PC-9 (cell line): ENCODE measurements at regions not wholly inside any gene's neighbourhood (a gene's known extent, or its start where the extent isn't known, plus 50 kb on each side); places are given as distances from the start of the nearest gene placed in this dataset.

ENCODE experiments used
- BruUV-seq: library from RNA; stranded (reverse); fragments of 400-500 nt; replicated peaks from 2 replicates; lab custom pipeline; 2021; lab: Mats Ljungman, UMichigan
- CTCF ChIA-PET: fragments of 300-600 bp; sonication (Branson Sonifier 250); formaldehyde crosslinking; loops from one replicate; lab custom pipeline; 2022; ENCODE audit warnings: antibody characterized with exemption; lab: Charles Lee
- POLR2A ChIA-PET: fragments of 300-600 bp; sonication (Branson Sonifier 250); formaldehyde crosslinking; loops from one replicate; lab custom pipeline; 2022; ENCODE audit warnings: antibody characterized with exemption; ENCODE audit not compliant: unreplicated experiment; lab: Charles Lee
- DNase-seq, 2 experiments: peaks; one replicate each; pipeline versions ENCODE4 v3.0.0 to v3.0.0-alpha.2; 2015 to 2022; ENCODE audit warnings: mixed read lengths in 1 of 2
- H2AFZ ChIP-seq: fragments of 200-600 bp; sonication (generic); 2 replicates; pipeline ENCODE4 v1.8.1; 2017; ENCODE audit warnings: antibody characterized with exemption
- H3F3A ChIP-seq: fragments of 200-600 bp; sonication (generic); 2 replicates; pipeline ENCODE4 v1.8.1; 2017; ENCODE audit warnings: antibody characterized with exemption, mild to moderate bottlenecking, low read depth; ENCODE audit not compliant: insufficient read depth
- H3K27ac ChIP-seq: fragments of 200-600 bp; sonication (generic); 2 replicates; pipeline ENCODE4 v1.6.1; 2016; ENCODE audit warnings: mixed run types
- H3K27me3 ChIP-seq: fragments of 200-600 bp; sonication (generic); 2 replicates; pipeline ENCODE4 v1.6.1; 2016; ENCODE audit warnings: low read depth, mixed run types; ENCODE audit not compliant: insufficient read depth
- H3K36me3 ChIP-seq: fragments of 200-600 bp; sonication (generic); 2 replicates; pipeline ENCODE4 v1.6.1; 2016; ENCODE audit warnings: low read depth, mixed run types
- H3K4me1 ChIP-seq: fragments of 200-600 bp; sonication (generic); replicated peaks from 2 replicates; pipeline ENCODE4 v1.6.1; 2016; ENCODE audit warnings: mixed run types; ENCODE audit not compliant: insufficient read depth
- H3K4me2 ChIP-seq: fragments of 200-600 bp; sonication (generic); 2 replicates; pipeline ENCODE4 v1.6.1; 2017; ENCODE audit warnings: mixed run types
- H3K4me3 ChIP-seq: fragments of 200-600 bp; sonication (generic); 2 replicates; pipeline ENCODE4 v1.6.1; 2016; ENCODE audit warnings: mixed run types
- H3K79me2 ChIP-seq: fragments of 200-600 bp; sonication (generic); 2 replicates; pipeline ENCODE4 v1.6.1; 2017; ENCODE audit warnings: low read depth, mixed run types
- H3K9me2 ChIP-seq: fragments of 200-600 bp; sonication (generic); 2 replicates; pipeline ENCODE4 v1.8.1; 2017; ENCODE audit warnings: mild to moderate bottlenecking; ENCODE audit not compliant: insufficient read depth
- H3K9me3 ChIP-seq: fragments of 200-600 bp; sonication (generic); 2 replicates; pipeline ENCODE4 v1.8.1; 2016; ENCODE audit warnings: low read depth; ENCODE audit not compliant: insufficient read depth
- H4K20me1 ChIP-seq: fragments of 200-600 bp; sonication (generic); 2 replicates; pipeline ENCODE4 v1.8.1; 2017; ENCODE audit not compliant: insufficient read depth
- EZH2 ChIP-seq: fragments of 200-600 bp; sonication (generic); IDR thresholded peaks from 2 replicates; pipeline ENCODE4 v1.8.0; 2017; ENCODE audit warnings: antibody characterized with exemption, low read depth
- intact Hi-C: fragments of 100-400 bp; cut with micrococcal nuclease; formaldehyde crosslinking; loops from one replicate; pipeline ENCODE4 v1.10.0; 2022; ENCODE audit not compliant: unreplicated experiment
- TF ChIP-seq, protein P1 (sequence below): fragments of 200-600 bp; sonication (generic); conservative IDR thresholded peaks from 2 replicates; pipeline ENCODE4 v1.6.1; 2017; ENCODE audit warnings: mixed run types, antibody characterized with exemption, mild to moderate bottlenecking, moderate library complexity

GRCh38 chr2:215553946-215554345 is 118.1 kb upstream of the FN1 start:
- H3K4me2 ChIP-seq: no peak overlapping the region
- H2AFZ ChIP-seq: no peak overlapping the region
- no peaks in the 10 kb centered on the region for H3K9me2 ChIP-seq
- no peaks in the 10 kb centered on the region for H3K4me1 ChIP-seq
- no TSS peak for BruUV-seq
- H3K9me3 ChIP-seq: 0 out of 2 replicates have a peak, but pooled peaks cover 4% of the 10 kb centered on the region
- no peaks in the 10 kb centered on the region for H3F3A ChIP-seq
- CTCF ChIA-PET: no interaction called here
- no peak overlapping the region for H3K4me3 ChIP-seq
- TF ChIP-seq, protein P1, sequence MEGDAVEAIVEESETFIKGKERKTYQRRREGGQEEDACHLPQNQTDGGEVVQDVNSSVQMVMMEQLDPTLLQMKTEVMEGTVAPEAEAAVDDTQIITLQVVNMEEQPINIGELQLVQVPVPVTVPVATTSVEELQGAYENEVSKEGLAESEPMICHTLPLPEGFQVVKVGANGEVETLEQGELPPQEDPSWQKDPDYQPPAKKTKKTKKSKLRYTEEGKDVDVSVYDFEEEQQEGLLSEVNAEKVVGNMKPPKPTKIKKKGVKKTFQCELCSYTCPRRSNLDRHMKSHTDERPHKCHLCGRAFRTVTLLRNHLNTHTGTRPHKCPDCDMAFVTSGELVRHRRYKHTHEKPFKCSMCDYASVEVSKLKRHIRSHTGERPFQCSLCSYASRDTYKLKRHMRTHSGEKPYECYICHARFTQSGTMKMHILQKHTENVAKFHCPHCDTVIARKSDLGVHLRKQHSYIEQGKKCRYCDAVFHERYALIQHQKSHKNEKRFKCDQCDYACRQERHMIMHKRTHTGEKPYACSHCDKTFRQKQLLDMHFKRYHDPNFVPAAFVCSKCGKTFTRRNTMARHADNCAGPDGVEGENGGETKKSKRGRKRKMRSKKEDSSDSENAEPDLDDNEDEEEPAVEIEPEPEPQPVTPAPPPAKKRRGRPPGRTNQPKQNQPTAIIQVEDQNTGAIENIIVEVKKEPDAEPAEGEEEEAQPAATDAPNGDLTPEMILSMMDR: no peak; the same call in 1 of the 2 replicates
- no peak for TF ChIP-seq EZH2
- POLR2A ChIA-PET: no interaction called here
- intact Hi-C loops: no loop called here
- no peaks in the 10 kb centered on the region for H3K36me3 ChIP-seq
- DNase-seq: no peak
- H3K79me2 ChIP-seq: no peaks in the 10 kb centered on the region
- no peaks in the 10 kb centered on the region for H4K20me1 ChIP-seq
- no peaks in the 10 kb centered on the region for H3K27me3 ChIP-seq
- H3K27ac ChIP-seq: no peak overlapping the region

GRCh38 chr2:215552144-215552580 is 116.3 kb upstream of the FN1 start:
- Histone ChIP-seq H3K9me3 (0 out of 2 replicates have a peak, but pooled peaks cover 4% of the 10 kb centered on the region), H3K36me3 (no peaks in the 10 kb centered on the region), H3K79me2 (no peaks in the 10 kb centered on the region), H2AFZ (no peak overlapping the region), H3K9me2 (no peaks in the 10 kb centered on the region; the same call in 1 of the 2 replicates), H3K4me2 (no peak overlapping the region), H3F3A (no peaks in the 10 kb centered on the region), H4K20me1 (no peaks in the 10 kb centered on the region), H3K27me3 (no peaks in the 10 kb centered on the region), H3K4me3 (no peak overlapping the region), H3K4me1 (no peaks in the 10 kb centered on the region), H3K27ac (no peak overlapping the region)
- no peak for DNase-seq
- intact Hi-C loops: no loop called here
- POLR2A ChIA-PET: interaction anchor here (0.6 kb wide), 1 partner anchor 250 kb away, joined by 8 read pairs; no protein-coding TSS in a partner anchor
- CTCF ChIA-PET: no interaction called here
- no TSS peak for BruUV-seq
- TF ChIP-seq EZH2: no peak
- TF ChIP-seq, protein P1: no peak

DNA sequence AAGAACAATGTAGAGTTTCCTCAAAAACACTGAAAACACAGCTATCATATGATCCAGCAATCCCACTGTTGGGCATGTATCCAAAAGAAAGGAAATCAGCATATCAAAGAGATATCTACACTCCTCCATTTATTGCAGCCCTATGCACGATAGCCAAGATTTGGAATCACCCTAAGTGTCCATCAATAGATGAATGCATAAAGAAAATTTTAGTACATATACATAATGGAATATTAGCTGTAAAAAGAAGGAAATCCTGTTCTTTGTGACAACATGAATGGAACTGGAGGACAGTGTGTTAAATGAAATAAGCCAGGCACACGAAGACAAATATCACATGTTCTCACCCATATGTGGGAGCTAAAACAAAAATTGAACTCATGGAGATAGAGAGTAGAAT is 114.5 kb upstream of the FN1 start:
- no peaks in the 10 kb centered on the region for H4K20me1 ChIP-seq
- no peak for TF ChIP-seq EZH2
- TF ChIP-seq, protein P1: no peak
- no peaks in the 10 kb centered on the region for H3K4me1 ChIP-seq
- no peaks in the 10 kb centered on the region for H3F3A ChIP-seq
- no peak for DNase-seq
- no peak overlapping the region for H2AFZ ChIP-seq
- no peak overlapping the region for H3K27ac ChIP-seq
- no peaks in the 10 kb centered on the region for H3K9me3 ChIP-seq
- BruUV-seq: no TSS peak
- intact Hi-C loops: no loop called here
- no peak overlapping the region for H3K4me2 ChIP-seq
- CTCF ChIA-PET: no interaction called here
- POLR2A ChIA-PET: no interaction called here
- no peak overlapping the region for H3K4me3 ChIP-seq
- no peaks in the 10 kb centered on the region for H3K79me2 ChIP-seq
- no peaks in the 10 kb centered on the region; the same call in 1 of the 2 replicates for H3K9me2 ChIP-seq
- no peaks in the 10 kb centered on the region for H3K36me3 ChIP-seq
- no peaks in the 10 kb centered on the region for H3K27me3 ChIP-seq
